Type B pancreatic cell (in vitro differentiated cells): ENCODE measurements at regions not wholly inside any gene's neighbourhood (a gene's known extent, or its start where the extent isn't known, plus 50 kb on each side); places are given as distances from the start of the nearest gene placed in this dataset.

ENCODE experiments used
- DNase-seq: peaks from one replicate; pipeline ENCODE4 v3.0.0; 2021; ENCODE audit warnings: mixed read lengths; ENCODE audit not compliant: unreplicated experiment; ENCODE audit errors: extremely low spot score
- H3K27ac Mint-ChIP-seq: 2 replicates; pipeline ENCODE4 v1.8.0; 2021; ENCODE audit warnings: mild to moderate bottlenecking, mixed read lengths
- H3K27me3 Mint-ChIP-seq: 2 replicates; pipeline ENCODE4 v1.8.0; 2021; ENCODE audit warnings: mixed read lengths
- H3K36me3 Mint-ChIP-seq: 2 replicates; pipeline ENCODE4 v1.8.0; 2021; ENCODE audit warnings: mixed read lengths
- H3K4me1 Mint-ChIP-seq: one replicate; pipeline ENCODE4 v1.8.0; 2021; ENCODE audit warnings: mixed read lengths; ENCODE audit not compliant: unreplicated experiment
- H3K4me3 Mint-ChIP-seq: 2 replicates; pipeline ENCODE4 v1.8.0; 2021; ENCODE audit warnings: mild to moderate bottlenecking, mixed read lengths
- H3K9me3 Mint-ChIP-seq: 2 replicates; pipeline ENCODE4 v1.8.0; 2021; ENCODE audit warnings: mixed read lengths
- TF ChIP-seq, protein P1 (sequence below): fragments of 200-600 bp; sonication (generic); conservative IDR thresholded peaks from 2 replicates; pipeline ENCODE4 v1.5.0; 2021; ENCODE audit warnings: antibody characterized with exemption, mild to moderate bottlenecking

- no peaks in the 10 kb centered on the region for H3K9me3 Mint-ChIP-seq
- no peaks in the 10 kb centered on the region for H3K36me3 Mint-ChIP-seq
- no peaks in the 10 kb centered on the region for H3K27me3 Mint-ChIP-seq
- H3K27ac Mint-ChIP-seq: no peak overlapping the region
- no peak for DNase-seq
- H3K4me3 Mint-ChIP-seq: no peak overlapping the region
- no peaks in the 10 kb centered on the region for H3K4me1 Mint-ChIP-seq
- TF ChIP-seq, protein P1, sequence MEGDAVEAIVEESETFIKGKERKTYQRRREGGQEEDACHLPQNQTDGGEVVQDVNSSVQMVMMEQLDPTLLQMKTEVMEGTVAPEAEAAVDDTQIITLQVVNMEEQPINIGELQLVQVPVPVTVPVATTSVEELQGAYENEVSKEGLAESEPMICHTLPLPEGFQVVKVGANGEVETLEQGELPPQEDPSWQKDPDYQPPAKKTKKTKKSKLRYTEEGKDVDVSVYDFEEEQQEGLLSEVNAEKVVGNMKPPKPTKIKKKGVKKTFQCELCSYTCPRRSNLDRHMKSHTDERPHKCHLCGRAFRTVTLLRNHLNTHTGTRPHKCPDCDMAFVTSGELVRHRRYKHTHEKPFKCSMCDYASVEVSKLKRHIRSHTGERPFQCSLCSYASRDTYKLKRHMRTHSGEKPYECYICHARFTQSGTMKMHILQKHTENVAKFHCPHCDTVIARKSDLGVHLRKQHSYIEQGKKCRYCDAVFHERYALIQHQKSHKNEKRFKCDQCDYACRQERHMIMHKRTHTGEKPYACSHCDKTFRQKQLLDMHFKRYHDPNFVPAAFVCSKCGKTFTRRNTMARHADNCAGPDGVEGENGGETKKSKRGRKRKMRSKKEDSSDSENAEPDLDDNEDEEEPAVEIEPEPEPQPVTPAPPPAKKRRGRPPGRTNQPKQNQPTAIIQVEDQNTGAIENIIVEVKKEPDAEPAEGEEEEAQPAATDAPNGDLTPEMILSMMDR: no peak
Measured at GRCh38 chr5:85333276-85333675, 948.6 kb upstream of the EDIL3 start.

DNA sequence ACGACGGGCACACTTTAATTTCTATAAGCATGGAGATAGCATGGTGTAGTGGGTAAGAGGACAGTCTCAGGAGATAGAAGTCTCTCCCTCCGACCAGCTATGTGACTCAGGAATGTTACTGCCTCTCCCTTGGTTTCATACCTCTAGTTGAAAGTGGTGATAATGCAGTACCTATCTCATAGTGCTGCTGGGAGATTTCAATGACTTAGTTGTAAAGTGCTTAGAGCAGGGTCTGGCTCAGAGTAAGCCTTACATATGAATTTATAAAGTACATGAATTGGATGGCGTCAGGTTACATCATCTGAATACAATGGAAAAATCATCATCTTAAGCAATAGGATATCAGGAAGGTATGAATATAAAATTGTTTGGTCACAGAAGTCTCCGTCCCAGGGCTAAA lies 952.8 kb upstream of the EDIL3 start:
- H3K4me1 Mint-ChIP-seq: no peaks in the 10 kb centered on the region
- no peak overlapping the region for H3K4me3 Mint-ChIP-seq
- no peak for DNase-seq
- TF ChIP-seq, protein P1: no peak
- H3K9me3 Mint-ChIP-seq: no peaks in the 10 kb centered on the region
- H3K27ac Mint-ChIP-seq: no peak overlapping the region
- no peaks in the 10 kb centered on the region for H3K27me3 Mint-ChIP-seq
- no peaks in the 10 kb centered on the region for H3K36me3 Mint-ChIP-seq

GRCh38 chr5:85340790-85341189 lies 956.1 kb upstream of the EDIL3 start:
- Mint-ChIP-seq H3K4me3 (no peak overlapping the region), H3K4me1 (no peaks in the 10 kb centered on the region), H3K27me3 (no peaks in the 10 kb centered on the region), H3K27ac (no peak overlapping the region), H3K9me3 (no peaks in the 10 kb centered on the region), H3K36me3 (no peaks in the 10 kb centered on the region)
- TF ChIP-seq, protein P1: no peak
- no peak for DNase-seq

- H3K4me3 Mint-ChIP-seq: no peak overlapping the region
- H3K4me1 Mint-ChIP-seq: no peaks in the 10 kb centered on the region
- H3K27ac Mint-ChIP-seq: no peak overlapping the region
- DNase-seq: no peak
- H3K27me3 Mint-ChIP-seq: no peaks in the 10 kb centered on the region
- TF ChIP-seq, protein P1: no peak
- H3K9me3 Mint-ChIP-seq: no peaks in the 10 kb centered on the region
- no peaks in the 10 kb centered on the region for H3K36me3 Mint-ChIP-seq
Measured at GRCh38 chr5:85345818-85346217, 961.1 kb upstream of the EDIL3 start.

DNA sequence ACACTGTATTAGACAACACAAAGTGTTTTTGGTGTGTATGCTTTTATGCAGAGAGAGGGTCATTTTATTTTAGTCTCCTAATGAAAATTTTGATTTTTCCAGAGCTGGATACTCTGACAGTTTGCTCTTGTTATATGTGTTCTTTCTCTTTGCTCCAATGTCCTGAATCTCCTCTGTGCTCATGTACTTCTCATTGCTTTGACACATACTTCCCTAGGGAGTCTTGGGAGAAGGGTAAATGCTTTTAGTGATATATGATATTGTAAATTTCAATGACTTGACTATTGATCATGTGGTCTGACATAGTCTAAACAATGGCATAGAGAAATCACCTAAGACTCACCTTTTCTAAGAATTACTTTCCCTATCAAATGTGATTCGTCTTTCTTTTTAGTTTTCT lies 972.6 kb upstream of the EDIL3 start:
- no peak overlapping the region for H3K4me3 Mint-ChIP-seq
- H3K4me1 Mint-ChIP-seq: no peaks in the 10 kb centered on the region
- no peak for DNase-seq
- H3K36me3 Mint-ChIP-seq: no peaks in the 10 kb centered on the region
- H3K27ac Mint-ChIP-seq: no peak overlapping the region
- no peaks in the 10 kb centered on the region for H3K9me3 Mint-ChIP-seq
- TF ChIP-seq, protein P1: no peak
- H3K27me3 Mint-ChIP-seq: no peaks in the 10 kb centered on the region

DNA sequence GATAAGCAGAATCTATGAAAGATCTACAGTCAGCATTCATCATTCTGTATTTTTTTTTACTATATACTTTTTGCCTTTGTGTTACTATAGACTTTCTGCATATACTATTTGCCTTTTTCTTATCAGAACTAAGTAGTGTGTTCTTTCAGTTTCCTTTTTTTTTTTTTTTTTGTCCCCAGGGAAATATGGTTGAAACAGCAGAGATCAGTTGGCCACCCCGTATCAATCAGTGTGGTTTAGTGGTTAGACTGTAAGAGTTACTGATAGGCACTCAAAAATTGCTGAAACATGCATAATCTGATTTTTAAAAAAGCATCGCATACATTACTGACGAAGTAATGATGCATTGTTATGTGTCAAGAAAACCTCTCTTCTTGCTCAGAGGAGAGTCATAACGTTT lies 990.8 kb upstream of the EDIL3 start:
- Mint-ChIP-seq H3K27ac (no peak overlapping the region), H3K36me3 (no peaks in the 10 kb centered on the region), H3K4me1 (no peaks in the 10 kb centered on the region), H3K27me3 (no peaks in the 10 kb centered on the region), H3K4me3 (no peak overlapping the region), H3K9me3 (no peaks in the 10 kb centered on the region)
- TF ChIP-seq, protein P1: no peak
- no peak for DNase-seq
